K562 (cell line): ENCODE measurements at regions not wholly inside any gene's neighbourhood (a gene's known extent, or its start where the extent isn't known, plus 50 kb on each side); places are given as distances from the start of the nearest gene placed in this dataset.
A peak's percentile ranks its signal among the peaks of the same experiment; 100 is the strongest.

Experiments
- ATAC-seq: fragments of 200-7000 bp; cut with Tn5 transposase; 3 replicates; pipeline ENCODE4 v1.9.1; 2020; ENCODE audit warnings: moderate library complexity
- BruUV-seq: library from RNA; stranded (reverse); fragments of 400-500 nt; replicated peaks from 2 replicates; lab custom pipeline; 2021; lab: Mats Ljungman, UMichigan
- CTCF ChIA-PET: fragments of 300-600 bp; formaldehyde crosslinking; extraction: SDS; loops from one replicate; lab custom pipeline; 2021; ENCODE audit warnings: low intra/inter-chr PET ratio; lab: Yijun Ruan, JAX
- POLR2A ChIA-PET: fragments of 300-600, 350-650 bp; sonication (Branson Sonifier 250); formaldehyde crosslinking; extraction: SDS; loops from one replicate; lab custom pipeline; 2021; ENCODE audit warnings: antibody characterized with exemption, inconsistent platforms; lab: Yijun Ruan, JAX
- DNase-seq, 4 experiments: peaks; one replicate each; pipeline versions ENCODE4 v3.0.0 to v3.0.0-alpha.2; 2011 to 2018; ENCODE audit warnings: low spot score in 3 of 4, mixed read lengths in 3 of 4; ENCODE audit errors: extremely low read depth in 1 of 4
- FAIRE-seq: peaks from 2 replicates; lab custom pipeline; 2011; peaks lifted over from hg19 to GRCh38; lab: Jason Lieb, UNC
- H2AFZ ChIP-seq: 2 replicates; pipeline ENCODE4 v1.6.0; 2011; ENCODE audit warnings: low read depth, low read length, control low read depth, inconsistent platforms
- H3K27ac ChIP-seq: fragments of 200-600 bp; 3 replicates; pipeline ENCODE4 v1.8.0; 2011; ENCODE audit warnings: low read depth, mild to moderate bottlenecking, control low read depth, inconsistent platforms, low read length, moderate library complexity, mixed read lengths; ENCODE audit errors: extremely low read depth
- H3K27me3 ChIP-seq, 2 experiments: fragments of 300-600 bp in 1 of 2; 2 replicates in 1 of 2; 3 replicates in 1 of 2; pipeline versions ENCODE4 v1.6.0 to v1.8.0; 2011; ENCODE audit warnings: inconsistent platforms in 2 of 2, low read length in 2 of 2, mild to moderate bottlenecking in 1 of 2, mixed read lengths in 1 of 2, moderate library complexity in 1 of 2; ENCODE audit not compliant: control insufficient read depth in 2 of 2, insufficient read depth in 2 of 2
- H3K36me3 ChIP-seq: fragments of 300-600 bp; 3 replicates; pipeline ENCODE4 v1.8.0; 2011; ENCODE audit warnings: mild to moderate bottlenecking, low read length, inconsistent platforms; ENCODE audit not compliant: control insufficient read depth, insufficient read depth
- H3K4me1 ChIP-seq, 2 experiments: fragments of 200-600 bp in 1 of 2; replicated peaks in 1 of 2; 2 replicates in 1 of 2; 3 replicates in 1 of 2; pipeline versions ENCODE4 v1.5.1 to v1.8.0; 2011; ENCODE audit warnings: inconsistent platforms in 2 of 2, low read length in 2 of 2, mild to moderate bottlenecking in 1 of 2, mixed read lengths in 1 of 2, moderate library complexity in 1 of 2; ENCODE audit not compliant: control insufficient read depth in 2 of 2, insufficient read depth in 2 of 2
- H3K4me2 ChIP-seq: 2 replicates; pipeline ENCODE4 v1.6.1; 2011; ENCODE audit warnings: low read length, control low read depth, inconsistent platforms, mixed read lengths; ENCODE audit not compliant: insufficient read depth
- H3K4me3 ChIP-seq: fragments of 200-600 bp; sonication (generic), shearing (Covaris generic); 2 replicates; pipeline ENCODE4 v1.5.1; 2016; ENCODE audit warnings: control low read depth, inconsistent platforms
- H3K79me2 ChIP-seq: fragments of 200-600 bp; 3 replicates; pipeline ENCODE4 v1.8.0; 2011; ENCODE audit warnings: low read length, inconsistent platforms; ENCODE audit not compliant: control insufficient read depth, insufficient read depth
- H3K9ac ChIP-seq, 2 experiments: 2 replicates each; pipeline versions ENCODE4 v1.6.0 to v1.6.1; 2011; ENCODE audit warnings: low read depth in 2 of 2, low read length in 2 of 2, control low read depth in 1 of 2, inconsistent platforms in 1 of 2, mild to moderate bottlenecking in 1 of 2, mixed read lengths in 1 of 2; ENCODE audit not compliant: insufficient read depth in 1 of 2
- H3K9me1 ChIP-seq: one replicate; pipeline ENCODE4 v1.6.0; 2011; ENCODE audit warnings: inconsistent platforms, mild to moderate bottlenecking, low read length, moderate library complexity; ENCODE audit not compliant: control insufficient read depth, insufficient read depth
- H3K9me3 ChIP-seq: replicated peaks from 2 replicates; pipeline ENCODE4 v1.5.1; 2011; ENCODE audit warnings: low read depth, low read length, inconsistent platforms; ENCODE audit not compliant: control insufficient read depth, insufficient read depth
- H4K20me1 ChIP-seq: replicated peaks from 2 replicates; pipeline ENCODE4 v1.6.1; 2011; ENCODE audit warnings: low read length, inconsistent platforms, mixed read lengths; ENCODE audit not compliant: control insufficient read depth, insufficient read depth
- BCOR ChIP-seq: fragments of 450-650 bp; IDR thresholded peaks from 2 replicates; pipeline ENCODE4 v1.6.1; 2016
- EZH2 ChIP-seq: IDR thresholded peaks from 2 replicates; pipeline ENCODE4 v1.6.1; 2012; ENCODE audit warnings: low read depth, mild to moderate bottlenecking, inconsistent platforms, low read length, borderline replicate concordance
- POLR2A ChIP-seq: fragments of 450-650 bp; conservative IDR thresholded peaks from 2 replicates; pipeline ENCODE4 v1.6.1; 2016
- TEAD4 ChIP-seq, 2 experiments: sonication (generic) in 1 of 2; formaldehyde crosslinking in 1 of 2; IDR thresholded peaks; 2 replicates each; pipeline versions ENCODE4 v1.6.1 to v1.8.0; 2012 to 2022; ENCODE audit warnings: borderline replicate concordance in 1 of 2, inconsistent platforms in 1 of 2, low read length in 1 of 2, mild to moderate bottlenecking in 1 of 2, missing genetic modification reagents in 1 of 2
- ZNF589 ChIP-seq: fragments of 200-800 bp; sonication (Bioruptor generic); IDR thresholded peaks from 2 replicates; pipeline ENCODE4 v1.6.1; 2016; ENCODE audit warnings: low read depth, missing genetic modification characterization, missing compliant biosample characterization
- WGBS: fragments of 100-300 bp; shearing (Covaris generic); methylation state at CpG from one replicate; pipeline ENCODE4 v1.1.6; 2016; ENCODE audit warnings: low coverage, mixed read lengths; ENCODE audit not compliant: insufficient coverage; ENCODE audit errors: missing lambda C conversion rate; 5-methylcytosine and 5-hydroxymethylcytosine counted together
- in situ Hi-C: fragments of 300-500 bp; cut with MboI; formaldehyde crosslinking; loops from 4 replicates; pipeline ENCODE4 v1.15.0; 2018; ENCODE audit warnings: inconsistent platforms, mixed read lengths
- intact Hi-C: fragments of 100-400 bp; cut with micrococcal nuclease; formaldehyde crosslinking; loops from 2 replicates; pipeline ENCODE4 v1.14.2; 2022
- TF ChIP-seq, protein P1 (sequence below), 2 experiments: fragments of 450-650 bp; IDR thresholded peaks; 2 replicates each; pipeline ENCODE4 v1.6.1; 2016; ENCODE audit warnings: mild to moderate bottlenecking in 2 of 2, borderline replicate concordance in 1 of 2, low read depth in 1 of 2, moderate library complexity in 1 of 2

DNA sequence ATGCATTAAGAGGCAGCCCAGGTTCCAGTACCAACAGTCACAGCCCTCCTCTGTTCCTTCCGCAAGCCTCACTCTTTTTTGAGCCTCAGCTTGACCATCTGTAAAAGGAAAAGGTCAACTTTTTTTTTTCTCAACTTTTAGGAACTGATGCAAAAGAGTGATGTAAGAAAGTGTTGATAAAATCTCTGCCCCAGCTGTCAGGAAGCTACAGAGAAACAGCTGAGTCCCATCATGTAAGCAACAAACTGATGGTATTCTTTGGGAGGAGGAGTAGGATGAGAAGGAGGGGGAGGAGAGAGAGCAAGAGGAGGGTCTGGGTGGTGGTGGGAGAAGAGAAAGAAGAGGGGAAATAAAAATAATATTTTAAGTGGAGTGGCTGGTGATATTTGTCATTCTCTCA lies 233.9 kb upstream of the TSHZ3 start:
- ChIA-PET CTCF (no interaction called here), POLR2A (no interaction called here)
- Histone ChIP-seq H2AFZ (no peak overlapping the region), H3K27me3 (no peaks in the 10 kb centered on the region), H3K4me2 (no peak overlapping the region), H3K4me3 (no peak overlapping the region), H3K9ac (no peak overlapping the region), H3K79me2 (no peaks in the 10 kb centered on the region), H4K20me1 (no peaks in the 10 kb centered on the region), H3K36me3 (no peaks in the 10 kb centered on the region), H3K27ac (no peak overlapping the region), H3K4me1 (no peaks in the 10 kb centered on the region), H3K9me1 (no peaks in the 10 kb centered on the region), H3K9me3 (no peaks in the 10 kb centered on the region)
- FAIRE-seq (no peak), DNase-seq (no peak), ATAC-seq (no peak)
- in situ Hi-C loops, result no loop called here
- intact Hi-C loops, result no loop called here
- BruUV-seq, result no TSS peak
- WGBS, result 10% methylated on average over 1 of the region's 1 CpG
- no peak for TF ChIP-seq ZNF589 (CRISPR knock-in tag)
- no peak for TF ChIP-seq POLR2A
- no peak for TF ChIP-seq TEAD4 (IDR thresholded peaks at IDR 0.05; ENCODE audit: low read length)
- no peak for TF ChIP-seq TEAD4 (CRISPR knock-in tag; IDR thresholded peaks at IDR 0.05; ENCODE audit: borderline replicate concordance)
- TF ChIP-seq, protein P1, sequence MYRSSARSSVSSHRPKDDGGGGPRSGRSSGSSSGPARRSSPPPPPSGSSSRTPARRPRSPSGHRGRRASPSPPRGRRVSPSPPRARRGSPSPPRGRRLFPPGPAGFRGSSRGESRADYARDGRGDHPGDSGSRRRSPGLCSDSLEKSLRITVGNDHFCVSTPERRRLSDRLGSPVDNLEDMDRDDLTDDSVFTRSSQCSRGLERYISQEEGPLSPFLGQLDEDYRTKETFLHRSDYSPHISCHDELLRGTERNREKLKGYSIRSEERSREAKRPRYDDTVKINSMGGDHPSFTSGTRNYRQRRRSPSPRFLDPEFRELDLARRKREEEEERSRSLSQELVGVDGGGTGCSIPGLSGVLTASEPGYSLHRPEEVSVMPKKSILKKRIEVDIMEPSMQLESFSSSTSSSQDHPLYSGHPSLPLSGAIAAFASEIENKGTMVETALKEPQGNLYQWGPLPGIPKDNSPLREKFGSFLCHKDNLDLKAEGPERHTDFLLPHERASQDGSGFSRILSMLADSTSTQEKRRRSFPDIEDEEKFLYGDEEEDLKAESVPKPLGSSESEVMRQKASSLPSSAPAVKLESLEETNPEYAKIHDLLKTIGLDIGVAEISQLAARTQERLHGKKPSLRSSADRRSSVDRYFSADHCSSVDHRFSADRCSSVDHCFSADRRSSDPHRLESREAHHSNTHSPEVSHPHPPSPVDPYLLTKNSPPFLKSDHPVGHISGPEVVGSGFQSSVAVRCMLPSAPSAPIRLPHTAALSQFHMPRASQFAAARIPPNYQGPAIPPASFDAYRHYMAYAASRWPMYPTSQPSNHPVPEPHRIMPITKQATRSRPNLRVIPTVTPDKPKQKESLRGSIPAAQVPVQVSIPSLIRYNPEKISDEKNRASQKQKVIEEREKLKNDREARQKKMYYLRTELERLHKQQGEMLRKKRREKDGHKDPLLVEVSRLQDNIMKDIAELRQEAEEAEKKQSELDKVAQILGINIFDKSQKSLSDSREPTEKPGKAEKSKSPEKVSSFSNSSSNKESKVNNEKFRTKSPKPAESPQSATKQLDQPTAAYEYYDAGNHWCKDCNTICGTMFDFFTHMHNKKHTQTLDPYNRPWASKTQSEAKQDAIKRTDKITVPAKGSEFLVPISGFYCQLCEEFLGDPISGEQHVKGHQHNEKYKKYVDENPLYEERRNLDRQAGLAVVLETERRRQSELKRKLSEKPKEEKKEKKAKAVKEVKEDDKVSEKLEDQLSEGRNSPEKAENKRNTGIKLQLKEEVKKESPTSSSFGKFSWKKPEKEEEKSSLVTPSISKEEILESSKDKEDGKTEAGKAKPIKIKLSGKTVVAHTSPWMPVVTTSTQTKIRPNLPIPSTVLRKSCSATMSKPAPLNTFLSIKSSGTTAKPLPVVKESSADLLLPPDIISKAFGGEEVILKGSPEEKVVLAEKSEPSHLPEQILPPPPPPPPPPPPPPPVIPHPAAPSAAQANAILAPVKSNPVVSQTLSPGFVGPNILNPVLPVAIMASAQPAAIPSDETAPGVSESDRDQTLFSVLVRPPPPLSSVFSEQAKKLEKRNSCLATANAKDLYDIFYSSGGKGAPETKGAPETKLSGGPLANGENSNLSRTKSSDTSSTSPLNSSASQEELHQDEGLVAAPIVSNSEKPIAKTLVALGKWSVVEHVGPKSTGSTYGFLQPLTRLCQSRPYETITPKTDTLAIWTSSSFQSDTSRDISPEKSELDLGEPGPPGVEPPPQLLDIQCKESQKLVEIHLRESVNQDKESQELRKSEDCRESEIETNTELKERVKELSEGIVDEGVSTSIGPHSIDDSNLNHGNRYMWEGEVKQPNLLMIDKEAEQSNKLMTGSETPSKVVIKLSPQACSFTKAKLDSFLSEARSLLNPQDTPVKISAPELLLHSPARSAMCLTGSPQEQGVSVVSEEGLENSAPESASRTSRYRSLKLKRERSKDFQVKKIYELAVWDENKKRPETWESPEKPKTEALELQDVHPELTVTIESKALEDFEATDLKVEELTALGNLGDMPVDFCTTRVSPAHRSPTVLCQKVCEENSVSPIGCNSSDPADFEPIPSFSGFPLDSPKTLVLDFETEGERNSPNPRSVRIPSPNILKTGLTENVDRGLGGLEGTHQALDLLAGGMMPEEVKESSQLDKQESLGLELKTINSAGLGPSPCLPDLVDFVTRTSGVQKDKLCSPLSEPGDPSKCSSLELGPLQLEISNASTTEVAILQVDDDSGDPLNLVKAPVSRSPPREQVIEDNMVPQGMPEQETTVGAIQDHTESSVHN (IDR thresholded peaks at IDR 0.05; ENCODE audit: borderline replicate concordance in 1 of 2, low read depth in 1 of 2), result 0 out of 4 replicates have a peak, but pooled peaks of 1 of the 2 experiments have one; percentile 26
- no peak for TF ChIP-seq BCOR
- no peak for TF ChIP-seq EZH2
